HEK293 (cell line): ENCODE measurements at regions not wholly inside any gene's neighbourhood (a gene's known extent, or its start where the extent isn't known, plus 50 kb on each side); places are given as distances from the start of the nearest gene placed in this dataset.

ENCODE experiments used
- SP2 ChIP-seq: fragments of 450-650 bp; formaldehyde crosslinking; IDR thresholded peaks from 2 replicates; pipeline ENCODE4 v1.5.1; 2016; ENCODE audit warnings: missing biosample characterization, missing genetic modification characterization
- ZBTB1 ChIP-seq: fragments of 450-650 bp; formaldehyde crosslinking; IDR thresholded peaks from 2 replicates; pipeline ENCODE4 v1.5.1; 2016; ENCODE audit warnings: missing biosample characterization, missing genetic modification characterization
- ZNF24 ChIP-seq: fragments of 450-650 bp; formaldehyde crosslinking; IDR thresholded peaks from 2 replicates; pipeline ENCODE4 v1.5.1; 2016; ENCODE audit warnings: missing biosample characterization, missing genetic modification characterization
- ZNF571 ChIP-seq: fragments of 450-650 bp; formaldehyde crosslinking; IDR thresholded peaks from 2 replicates; pipeline ENCODE4 v1.5.0; 2017; ENCODE audit warnings: missing biosample characterization, missing genetic modification characterization
- TF ChIP-seq, protein P1 (sequence below): fragments of 450-650 bp; formaldehyde crosslinking; IDR thresholded peaks from 2 replicates; pipeline ENCODE4 v1.5.1; 2016; ENCODE audit warnings: missing biosample characterization, missing genetic modification characterization
- TF ChIP-seq, protein P2 (sequence below): fragments of 450-650 bp; formaldehyde crosslinking; IDR thresholded peaks from 2 replicates; pipeline ENCODE4 v1.5.1; 2016; ENCODE audit warnings: missing biosample characterization, missing genetic modification characterization

GRCh38 chr1:201655243-201655642 lies 116.3 kb downstream of the NAV1 start:
- TF ChIP-seq, protein P1, sequence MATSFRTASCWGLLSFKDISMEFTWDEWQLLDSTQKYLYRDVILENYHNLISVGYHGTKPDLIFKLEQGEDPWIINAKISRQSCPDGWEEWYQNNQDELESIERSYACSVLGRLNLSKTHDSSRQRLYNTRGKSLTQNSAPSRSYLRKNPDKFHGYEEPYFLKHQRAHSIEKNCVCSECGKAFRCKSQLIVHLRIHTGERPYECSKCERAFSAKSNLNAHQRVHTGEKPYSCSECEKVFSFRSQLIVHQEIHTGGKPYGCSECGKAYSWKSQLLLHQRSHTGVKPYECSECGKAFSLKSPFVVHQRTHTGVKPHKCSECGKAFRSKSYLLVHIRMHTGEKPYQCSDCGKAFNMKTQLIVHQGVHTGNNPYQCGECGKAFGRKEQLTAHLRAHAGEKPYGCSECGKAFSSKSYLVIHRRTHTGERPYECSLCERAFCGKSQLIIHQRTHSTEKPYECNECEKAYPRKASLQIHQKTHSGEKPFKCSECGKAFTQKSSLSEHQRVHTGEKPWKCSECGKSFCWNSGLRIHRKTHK (tag by site-specific recombination): no peak
- TF ChIP-seq, protein P2, sequence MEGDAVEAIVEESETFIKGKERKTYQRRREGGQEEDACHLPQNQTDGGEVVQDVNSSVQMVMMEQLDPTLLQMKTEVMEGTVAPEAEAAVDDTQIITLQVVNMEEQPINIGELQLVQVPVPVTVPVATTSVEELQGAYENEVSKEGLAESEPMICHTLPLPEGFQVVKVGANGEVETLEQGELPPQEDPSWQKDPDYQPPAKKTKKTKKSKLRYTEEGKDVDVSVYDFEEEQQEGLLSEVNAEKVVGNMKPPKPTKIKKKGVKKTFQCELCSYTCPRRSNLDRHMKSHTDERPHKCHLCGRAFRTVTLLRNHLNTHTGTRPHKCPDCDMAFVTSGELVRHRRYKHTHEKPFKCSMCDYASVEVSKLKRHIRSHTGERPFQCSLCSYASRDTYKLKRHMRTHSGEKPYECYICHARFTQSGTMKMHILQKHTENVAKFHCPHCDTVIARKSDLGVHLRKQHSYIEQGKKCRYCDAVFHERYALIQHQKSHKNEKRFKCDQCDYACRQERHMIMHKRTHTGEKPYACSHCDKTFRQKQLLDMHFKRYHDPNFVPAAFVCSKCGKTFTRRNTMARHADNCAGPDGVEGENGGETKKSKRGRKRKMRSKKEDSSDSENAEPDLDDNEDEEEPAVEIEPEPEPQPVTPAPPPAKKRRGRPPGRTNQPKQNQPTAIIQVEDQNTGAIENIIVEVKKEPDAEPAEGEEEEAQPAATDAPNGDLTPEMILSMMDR (tag by site-specific recombination): no peak
- TF ChIP-seq ZNF24: no peak
- TF ChIP-seq SP2: no peak
- no peak for TF ChIP-seq ZNF571 (tag by site-specific recombination)
- TF ChIP-seq ZBTB1 (tag by site-specific recombination): no peak
